Erythroblast (primary cell): ENCODE measurements at regions not wholly inside any gene's neighbourhood (a gene's known extent, or its start where the extent isn't known, plus 50 kb on each side); places are given as distances from the start of the nearest gene placed in this dataset.

Experiments
- GATA1 ChIP-seq: IDR thresholded peaks from 2 replicates; pipeline ENCODE4 v1.6.1; 2011; ENCODE audit warnings: low read depth, mild to moderate bottlenecking, control low read depth, low read length, moderate library complexity
- POLR2A ChIP-seq: IDR thresholded peaks from 2 replicates; pipeline ENCODE4 v1.6.1; 2011; ENCODE audit warnings: mild to moderate bottlenecking, low read length

DNA sequence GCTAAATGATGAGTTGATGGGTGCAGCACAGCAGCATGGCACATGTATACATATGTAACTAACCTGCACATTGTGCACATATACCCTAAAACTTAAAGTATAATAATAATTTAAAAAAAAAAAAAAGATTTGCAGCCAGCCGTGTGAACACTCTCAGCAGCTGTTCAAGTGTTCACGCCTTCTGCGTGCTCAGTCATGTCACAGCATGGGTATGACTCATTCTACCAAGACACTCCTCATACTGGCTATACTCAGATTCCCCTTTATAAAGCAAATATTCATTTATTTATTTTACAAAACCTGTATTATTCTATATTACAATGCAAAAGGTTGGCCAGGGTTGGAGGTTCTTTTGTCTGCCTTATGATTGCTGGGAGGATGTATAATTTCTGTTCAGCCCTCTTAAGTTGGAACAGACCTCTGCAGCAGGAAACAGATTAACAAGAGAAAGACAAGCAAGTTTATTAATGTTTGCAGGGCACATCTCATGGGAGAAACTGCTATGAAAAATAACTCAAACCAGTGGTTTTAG is 1230.6 kb upstream of the CHAC2 start:
- TF ChIP-seq POLR2A: no peak
- no peak for TF ChIP-seq GATA1
